ENCODE measurements at regions not wholly inside any gene's neighbourhood (a gene's known extent, or its start where the extent isn't known, plus 50 kb on each side); places are given as distances from the start of the nearest gene placed in this dataset.

DNA sequence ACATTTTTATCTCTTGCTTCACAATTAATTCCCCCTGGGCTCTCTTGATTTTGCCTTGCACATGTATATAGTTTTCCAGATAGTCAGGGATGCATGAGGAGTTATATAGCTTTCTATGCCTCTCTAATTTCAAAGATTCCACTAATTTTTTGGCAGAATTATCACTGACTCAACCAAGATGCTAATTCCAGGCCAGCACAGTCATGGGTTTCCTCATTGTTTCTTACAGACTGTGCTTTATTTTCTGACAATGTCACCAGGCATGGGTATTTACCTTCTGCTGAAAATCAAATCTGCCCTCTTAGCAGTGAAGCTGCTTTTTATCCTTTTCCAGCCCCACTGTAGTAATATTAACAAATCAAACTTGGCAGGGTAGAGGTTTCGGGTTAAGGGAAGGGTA lies 1520.6 kb upstream of the CADM2 start:
- no peak overlapping the region for H3K27ac ChIP-seq
- no peak overlapping the region for H3K9ac ChIP-seq

DNA sequence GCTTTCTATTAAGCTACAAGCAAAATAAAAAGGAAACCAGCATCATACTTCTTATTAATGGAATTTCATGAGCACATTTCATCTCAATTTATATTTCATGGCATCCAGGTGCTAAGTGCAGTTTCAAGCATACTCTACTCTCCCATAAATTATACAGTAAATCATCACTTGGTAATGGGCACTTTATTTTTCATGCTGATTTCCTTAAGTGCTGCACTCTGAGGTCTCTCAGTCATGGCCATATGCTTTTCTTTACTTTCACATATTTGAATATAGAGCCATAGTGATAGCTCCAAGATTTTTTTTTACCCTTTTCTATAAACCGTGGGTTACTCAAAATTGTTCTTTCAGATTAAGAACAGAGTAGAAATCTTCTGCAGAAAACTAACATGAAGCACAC lies 1505.7 kb upstream of the CADM2 start:
- no peak overlapping the region for H3K9ac ChIP-seq
- TF ChIP-seq Cebpa-rat (IDR thresholded peaks at IDR 0.05) = no peak
- no peak overlapping the region for H3K4me3 ChIP-seq
- H4K20me1 ChIP-seq = no peaks in the 10 kb centered on the region
- peaks cover 0 to 14% (median 8%) of the 10 kb centered on the region in 10 experiments; a peak in 9 of 20 replicates for H3K4me1 ChIP-seq
- no peak overlapping the region for H3K4me2 ChIP-seq
- H3K27ac ChIP-seq = no peak overlapping the region
- H3K27me3 ChIP-seq = no peaks in the 10 kb centered on the region
- H3K9me3 ChIP-seq (replicated peaks in 1 of 11) = no peaks in the 10 kb centered on the region
- no peaks in the 10 kb centered on the region for H3K36me3 ChIP-seq

More for the DNA sequence above, 1520.6 kb upstream of the CADM2 start:
- no peak overlapping the region for H3K4me3 ChIP-seq
- no peaks in the 10 kb centered on the region for H3K4me1 ChIP-seq
- no peak for TF ChIP-seq Cebpa-rat (IDR thresholded peaks at IDR 0.05)
- H4K20me1 ChIP-seq = no peaks in the 10 kb centered on the region
- no peak overlapping the region for H3K4me2 ChIP-seq
- no peaks in the 10 kb centered on the region for H3K36me3 ChIP-seq
- no peaks in the 10 kb centered on the region for H3K9me3 ChIP-seq (replicated peaks in 1 of 11)
- no peaks in the 10 kb centered on the region for H3K27me3 ChIP-seq

- H3K36me3 ChIP-seq = no peaks in the 10 kb centered on the region
- H3K9ac ChIP-seq = no peak overlapping the region
- no peak for TF ChIP-seq Cebpa-rat (IDR thresholded peaks at IDR 0.05)
- no peaks in the 10 kb centered on the region for H3K27me3 ChIP-seq
- no peak overlapping the region for H3K4me3 ChIP-seq
- H3K4me1 ChIP-seq = peaks cover 0 to 14% (median 8%) of the 10 kb centered on the region in 10 experiments; a peak in 9 of 20 replicates
- H3K4me2 ChIP-seq = no peak overlapping the region
- no peaks in the 10 kb centered on the region for H4K20me1 ChIP-seq
- H3K27ac ChIP-seq = no peak overlapping the region
- H3K9me3 ChIP-seq (replicated peaks in 1 of 11) = no peaks in the 10 kb centered on the region
These were observed 1504.4 kb upstream of the CADM2 start for GRCh38 chr3:83454353-83454752.

DNA sequence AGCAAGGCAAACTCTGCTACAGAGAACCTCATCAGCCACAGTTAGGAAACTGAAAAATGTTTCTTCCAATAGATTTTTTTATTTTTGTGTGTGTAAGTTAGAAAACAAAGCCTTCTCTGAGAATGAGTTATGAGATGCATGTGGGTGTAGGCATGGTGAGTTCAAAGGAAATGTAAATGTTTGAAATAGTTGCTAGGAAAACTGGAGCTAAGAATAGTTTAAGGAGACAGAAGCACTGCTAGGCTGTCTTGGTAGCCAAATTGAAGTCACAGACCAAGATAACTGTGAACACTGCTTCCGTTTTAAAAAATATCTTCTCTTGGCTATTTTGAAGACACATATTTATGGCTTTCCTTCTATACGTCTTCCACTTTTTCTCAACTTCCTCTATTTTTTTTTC lies 1501.2 kb upstream of the CADM2 start:
- peak overlapping the region in 7 of 11 experiments; percentile 2 to 55 (median 17); a peak in 9 of 22 replicates for H3K4me2 ChIP-seq
- no peaks in the 10 kb centered on the region for H3K9me3 ChIP-seq (replicated peaks in 1 of 11)
- H4K20me1 ChIP-seq = no peaks in the 10 kb centered on the region
- H3K4me1 ChIP-seq = peaks cover 0 to 14% (median 8%) of the 10 kb centered on the region in 10 experiments; a peak in 9 of 20 replicates
- TF ChIP-seq Cebpa-rat (IDR thresholded peaks at IDR 0.05) = no peak
- H3K27me3 ChIP-seq = no peaks in the 10 kb centered on the region
- no peak overlapping the region for H3K4me3 ChIP-seq
- H3K36me3 ChIP-seq = no peaks in the 10 kb centered on the region
- peak overlapping the region in 2 of 11 experiments; percentile 5 to 27; a peak in 1 of 22 replicates for H3K27ac ChIP-seq
- no peak overlapping the region for H3K9ac ChIP-seq

DNA sequence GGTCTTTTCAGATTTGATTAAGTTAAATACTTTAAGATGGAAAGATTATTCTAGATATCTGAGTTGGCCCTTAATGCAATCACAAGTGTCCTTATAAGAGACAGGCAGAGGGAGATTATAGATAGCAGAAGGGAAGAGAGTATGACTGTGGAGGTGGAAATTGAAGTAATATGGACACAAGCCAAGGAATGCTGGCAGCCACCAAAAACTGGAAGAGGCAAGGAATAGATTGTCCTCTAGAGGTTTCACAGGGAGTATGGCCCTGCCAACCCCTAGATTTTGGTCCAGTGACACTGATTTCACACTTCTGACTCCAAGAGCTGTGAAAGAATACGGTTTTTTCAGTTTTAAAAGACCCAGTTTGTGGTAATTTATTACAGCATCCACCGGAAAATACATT lies 1498.7 kb upstream of the CADM2 start:
- Histone ChIP-seq H3K27me3 (no peaks in the 10 kb centered on the region), H3K4me1 (peaks cover 0 to 14% (median 8%) of the 10 kb centered on the region in 10 experiments; a peak in 9 of 20 replicates), H3K27ac (no peak overlapping the region), H4K20me1 (no peaks in the 10 kb centered on the region), H3K4me2 (no peak overlapping the region), H3K4me3 (no peak overlapping the region), H3K36me3 (no peaks in the 10 kb centered on the region), H3K9ac (no peak overlapping the region), H3K9me3 (replicated peaks in 1 of 11) (no peaks in the 10 kb centered on the region)
- no peak for TF ChIP-seq Cebpa-rat (IDR thresholded peaks at IDR 0.05)

GRCh38 chr3:83461411-83461810 lies 1497.4 kb upstream of the CADM2 start:
- no peak for TF ChIP-seq Cebpa-rat (IDR thresholded peaks at IDR 0.05)
- H3K36me3 ChIP-seq = no peaks in the 10 kb centered on the region
- H3K9ac ChIP-seq = no peak overlapping the region

GRCh38 chr3:83477563-83477962 lies 1481.2 kb upstream of the CADM2 start:
- no peak overlapping the region for H3K9ac ChIP-seq
- H3K27ac ChIP-seq = no peak overlapping the region
- H3K36me3 ChIP-seq = no peaks in the 10 kb centered on the region
- H3K4me3 ChIP-seq = no peak overlapping the region
- no peak overlapping the region for H3K4me2 ChIP-seq
- H3K9me3 ChIP-seq (replicated peaks in 1 of 11) = no peaks in the 10 kb centered on the region
- H4K20me1 ChIP-seq = no peaks in the 10 kb centered on the region
- H3K4me1 ChIP-seq = no peaks in the 10 kb centered on the region
- H3K27me3 ChIP-seq = no peaks in the 10 kb centered on the region
- TF ChIP-seq Cebpa-rat (IDR thresholded peaks at IDR 0.05) = no peak

More at GRCh38 chr3:83461411-83461810, 1497.4 kb upstream of the CADM2 start:
- no peak overlapping the region for H3K4me3 ChIP-seq
- H3K4me1 ChIP-seq = peaks cover 0 to 14% (median 8%) of the 10 kb centered on the region in 10 experiments; a peak in 9 of 20 replicates
- H4K20me1 ChIP-seq = no peaks in the 10 kb centered on the region
- H3K4me2 ChIP-seq = no peak overlapping the region
- no peak overlapping the region for H3K27ac ChIP-seq
- H3K9me3 ChIP-seq (replicated peaks in 1 of 11) = no peaks in the 10 kb centered on the region
- H3K27me3 ChIP-seq = no peaks in the 10 kb centered on the region

- Histone ChIP-seq H3K36me3 (no peaks in the 10 kb centered on the region), H3K4me1 (no peaks in the 10 kb centered on the region), H3K9me3 (replicated peaks in 1 of 11) (no peaks in the 10 kb centered on the region), H3K9ac (no peak overlapping the region), H3K27ac (no peak overlapping the region), H3K4me3 (no peak overlapping the region), H3K27me3 (no peaks in the 10 kb centered on the region), H4K20me1 (no peaks in the 10 kb centered on the region), H3K4me2 (no peak overlapping the region)
- no peak for TF ChIP-seq Cebpa-rat (IDR thresholded peaks at IDR 0.05)
These were observed 1476.3 kb upstream of the CADM2 start for GRCh38 chr3:83482402-83483070.

- no peak overlapping the region for H3K27ac ChIP-seq
- H3K9me3 ChIP-seq (replicated peaks in 1 of 11) = no peaks in the 10 kb centered on the region; a peak in 1 of 22 replicates
- H3K9ac ChIP-seq = no peak overlapping the region
- H3K36me3 ChIP-seq = no peaks in the 10 kb centered on the region
- no peaks in the 10 kb centered on the region for H4K20me1 ChIP-seq
- H3K4me2 ChIP-seq = no peak overlapping the region
- H3K4me1 ChIP-seq = no peaks in the 10 kb centered on the region
- H3K27me3 ChIP-seq = no peaks in the 10 kb centered on the region
- no peak overlapping the region for H3K4me3 ChIP-seq
- TF ChIP-seq Cebpa-rat (IDR thresholded peaks at IDR 0.05) = no peak
These were observed 1462.3 kb upstream of the CADM2 start for GRCh38 chr3:83496462-83496861.

DNA sequence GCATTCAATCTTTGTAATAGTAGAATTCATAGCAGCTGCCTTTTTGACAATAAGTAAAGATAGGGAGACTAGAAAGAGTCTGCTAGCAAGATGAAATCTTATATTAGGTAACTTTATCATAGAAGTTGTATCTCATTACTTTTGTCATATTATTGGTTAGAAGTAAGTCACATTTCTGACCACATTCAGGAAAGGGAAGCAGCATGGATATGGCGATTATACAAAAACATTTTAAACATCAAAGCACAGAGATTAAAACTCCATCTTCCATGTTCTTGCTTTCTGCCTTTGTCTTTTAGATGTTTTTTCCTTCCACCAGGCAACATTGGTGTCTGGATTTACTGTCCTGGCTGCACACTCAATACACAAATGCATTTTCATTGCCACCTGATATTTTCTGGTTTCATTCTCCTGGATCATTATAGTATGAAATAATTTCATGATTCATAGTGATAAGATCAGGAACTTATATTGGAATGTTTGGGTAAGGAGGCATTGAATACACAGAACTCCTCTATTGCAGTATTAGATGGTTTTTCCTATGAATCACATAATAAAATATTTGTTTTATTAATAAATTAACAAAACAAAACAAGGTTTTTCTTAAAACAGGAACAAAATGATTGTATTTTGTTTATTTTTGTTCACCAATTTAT lies 1460.3 kb upstream of the CADM2 start:
- H3K4me2 ChIP-seq = no peak overlapping the region
- no peaks in the 10 kb centered on the region for H3K27me3 ChIP-seq
- no peak overlapping the region for H3K27ac ChIP-seq
- no peak overlapping the region for H3K9ac ChIP-seq
- no peak for TF ChIP-seq Cebpa-rat (IDR thresholded peaks at IDR 0.05)
- peaks cover 0 to 5% (median 0%) of the 10 kb centered on the region in 11 experiments; a peak in 2 of 22 replicates for H3K9me3 ChIP-seq (replicated peaks in 1 of 11)
- no peak overlapping the region for H3K4me3 ChIP-seq
- no peaks in the 10 kb centered on the region for H3K36me3 ChIP-seq
- H3K4me1 ChIP-seq = no peaks in the 10 kb centered on the region
- H4K20me1 ChIP-seq = no peaks in the 10 kb centered on the region

Data from BLaER1 treated with 17β-estradiol and CSF1 and Interleukin-3, amounts not matched to agents 10 nM and 100 nM (cell line).